Memory B cell (primary cell): ENCODE measurements at regions not wholly inside any gene's neighbourhood (a gene's known extent, or its start where the extent isn't known, plus 50 kb on each side); places are given as distances from the start of the nearest gene placed in this dataset.

Source experiments
- ATAC-seq: fragments of 150-1000 bp; cut with Tn5 transposase; 2 replicates; pipeline ENCODE4 v1.10.0; 2021; ENCODE audit warnings: low read depth, mild to moderate bottlenecking, moderate library complexity
- DNase-seq, 2 donors: peaks; one replicate each; pipeline ENCODE4 v3.0.0; 2022; ENCODE audit warnings: low spot score in 2 of 2
- H3K27ac Mint-ChIP-seq: one replicate; pipeline ENCODE4 v1.8.0; 2022; ENCODE audit warnings: mild to moderate bottlenecking, moderate library complexity, mixed read lengths
- H3K27me3 Mint-ChIP-seq: one replicate; pipeline ENCODE4 v1.8.0; 2022; ENCODE audit warnings: mixed read lengths
- H3K36me3 Mint-ChIP-seq: one replicate; pipeline ENCODE4 v1.8.0; 2022; ENCODE audit warnings: mild to moderate bottlenecking, mixed read lengths
- H3K4me1 Mint-ChIP-seq: one replicate; pipeline ENCODE4 v1.8.0; 2022; ENCODE audit warnings: mixed read lengths
- H3K4me3 Mint-ChIP-seq: one replicate; pipeline ENCODE4 v1.8.0; 2022; ENCODE audit warnings: mild to moderate bottlenecking, moderate library complexity, mixed read lengths
- H3K9me3 Mint-ChIP-seq: one replicate; pipeline ENCODE4 v1.8.0; 2022; ENCODE audit warnings: mixed read lengths

DNA sequence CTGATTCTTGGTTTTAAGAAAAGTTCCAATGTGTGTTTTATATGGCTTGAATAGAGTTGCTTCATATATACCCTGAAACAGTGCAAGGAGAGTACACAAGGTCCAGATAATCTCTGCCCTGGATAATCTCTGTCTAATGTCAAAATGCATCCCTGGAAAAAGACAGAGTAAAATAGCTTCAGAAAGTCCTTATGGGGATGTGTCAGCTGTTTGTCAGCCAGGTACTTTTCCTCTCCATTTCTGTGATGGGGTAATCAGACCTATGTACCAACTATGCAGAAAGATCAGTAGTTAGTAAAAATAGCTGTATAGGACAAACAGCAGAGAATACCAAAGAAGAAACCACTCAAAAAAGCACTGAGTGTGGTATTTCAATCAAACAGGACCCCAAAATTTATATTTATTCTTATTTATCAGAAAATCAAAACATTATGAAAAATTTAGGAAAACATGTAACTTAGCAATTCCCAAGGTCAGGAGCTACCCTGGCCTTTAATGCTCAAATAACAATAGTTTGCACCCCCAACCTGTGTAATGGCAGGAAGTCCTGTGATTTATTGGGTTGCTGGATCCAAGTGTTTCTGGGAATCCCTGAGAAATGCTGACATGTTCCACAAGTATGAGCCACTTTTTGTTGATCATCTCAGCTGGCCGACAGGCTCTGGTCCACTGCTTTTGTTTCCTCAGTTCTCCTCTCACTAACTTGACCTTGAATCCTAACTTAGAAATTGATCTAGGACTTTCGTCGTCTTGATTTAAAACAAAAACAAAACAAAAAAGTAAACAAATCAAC lies 69.6 kb downstream of the MDH1 start:
- H3K36me3 Mint-ChIP-seq: peaks cover 3% of the 10 kb centered on the region
- H3K4me3 Mint-ChIP-seq: no peak overlapping the region
- no peak for ATAC-seq
- H3K4me1 Mint-ChIP-seq: no peaks in the 10 kb centered on the region
- H3K9me3 Mint-ChIP-seq: no peaks in the 10 kb centered on the region
- no peak for DNase-seq
- H3K27me3 Mint-ChIP-seq: peaks cover 10% of the 10 kb centered on the region
- no peak overlapping the region for H3K27ac Mint-ChIP-seq

DNA sequence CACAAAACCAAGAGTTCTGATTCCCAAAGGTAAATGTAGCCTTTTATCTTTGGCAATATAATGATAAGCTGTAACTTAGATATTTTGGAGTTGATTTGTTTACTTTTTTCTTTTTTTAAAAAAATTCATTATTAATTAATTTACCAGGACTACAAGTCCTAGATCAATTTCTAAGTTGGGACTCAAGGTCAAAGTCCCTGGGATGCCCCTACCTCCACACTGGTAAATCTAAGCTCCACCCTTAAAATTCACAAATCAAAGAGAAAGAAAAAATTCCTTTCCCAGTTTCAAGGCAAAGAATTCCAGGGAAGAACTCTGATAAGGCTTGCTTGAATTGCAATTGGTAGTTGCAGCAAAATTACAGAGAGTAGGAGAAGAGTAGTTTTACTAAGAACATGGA lies 71.3 kb downstream of the MDH1 start:
- Mint-ChIP-seq H3K27ac (no peak overlapping the region), H3K27me3 (peaks cover 13% of the 10 kb centered on the region), H3K4me3 (no peak overlapping the region), H3K36me3 (peaks cover 3% of the 10 kb centered on the region), H3K4me1 (no peaks in the 10 kb centered on the region), H3K9me3 (peaks cover 1% of the 10 kb centered on the region)
- DNase-seq (no peak), ATAC-seq (no peak)

DNA sequence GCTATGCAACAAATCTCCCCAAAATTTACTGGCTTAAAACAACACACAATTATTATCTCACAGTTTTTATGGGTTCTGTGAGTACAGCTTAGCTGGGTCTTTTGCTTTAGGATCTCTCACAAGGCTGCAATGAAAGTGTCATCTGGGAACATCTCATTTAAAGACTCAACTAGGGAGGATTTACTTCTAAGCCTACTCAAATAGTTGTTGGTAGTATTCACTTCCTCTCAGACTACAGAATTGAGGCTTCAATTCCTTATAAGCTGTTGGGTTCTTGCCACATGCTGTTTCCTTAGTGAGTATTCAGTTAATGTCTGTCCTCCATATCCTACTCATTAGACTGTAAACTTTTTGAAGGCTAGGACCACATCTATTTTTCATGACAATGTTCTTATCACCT lies 72.3 kb downstream of the MDH1 start:
- Mint-ChIP-seq H3K27ac (no peak overlapping the region), H3K4me3 (no peak overlapping the region), H3K27me3 (peaks cover 17% of the 10 kb centered on the region), H3K4me1 (no peaks in the 10 kb centered on the region), H3K9me3 (peaks cover 1% of the 10 kb centered on the region), H3K36me3 (peaks cover 3% of the 10 kb centered on the region)
- ATAC-seq (no peak), DNase-seq (no peak)

DNA sequence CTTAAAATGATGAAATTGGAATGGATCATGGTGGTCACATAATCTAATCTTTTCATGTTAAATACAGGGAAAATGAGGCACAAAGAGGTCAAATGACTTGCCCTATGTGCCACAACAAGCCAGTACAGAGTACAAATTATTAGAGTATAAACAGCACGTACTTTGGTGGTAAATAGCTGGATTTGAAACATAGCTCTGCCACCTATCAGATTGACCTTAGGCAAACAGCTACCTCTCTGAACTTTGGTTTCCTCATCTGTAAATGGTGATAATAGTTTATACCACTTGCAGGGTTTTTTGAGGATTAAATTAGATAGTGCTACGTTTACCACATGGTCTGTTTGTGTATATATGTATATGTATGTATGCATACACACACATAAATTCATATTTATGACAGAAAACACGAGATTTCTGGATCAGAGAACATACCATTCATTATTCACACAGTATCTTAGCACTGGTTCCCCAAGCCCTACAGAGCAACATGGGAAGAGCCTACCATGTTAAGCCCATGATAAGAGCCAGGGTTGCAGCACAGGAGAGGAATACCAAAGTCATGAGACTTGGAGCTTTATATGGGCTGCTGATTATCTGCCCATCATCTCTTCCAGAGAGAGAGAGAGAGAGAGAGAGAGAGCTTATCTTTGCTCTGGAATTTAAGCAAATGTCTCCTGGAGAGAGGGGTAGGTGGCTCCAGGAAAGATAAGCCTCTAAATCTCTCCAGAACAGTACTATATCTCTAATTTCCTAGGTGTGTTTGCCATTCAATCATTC lies 73.5 kb downstream of the MDH1 start:
- no peak overlapping the region for H3K4me3 Mint-ChIP-seq
- H3K9me3 Mint-ChIP-seq: peaks cover 1% of the 10 kb centered on the region
- H3K36me3 Mint-ChIP-seq: no peaks in the 10 kb centered on the region
- DNase-seq: no peak
- H3K27me3 Mint-ChIP-seq: peaks cover 15% of the 10 kb centered on the region
- H3K27ac Mint-ChIP-seq: no peak overlapping the region
- ATAC-seq: no peak
- no peaks in the 10 kb centered on the region for H3K4me1 Mint-ChIP-seq

DNA sequence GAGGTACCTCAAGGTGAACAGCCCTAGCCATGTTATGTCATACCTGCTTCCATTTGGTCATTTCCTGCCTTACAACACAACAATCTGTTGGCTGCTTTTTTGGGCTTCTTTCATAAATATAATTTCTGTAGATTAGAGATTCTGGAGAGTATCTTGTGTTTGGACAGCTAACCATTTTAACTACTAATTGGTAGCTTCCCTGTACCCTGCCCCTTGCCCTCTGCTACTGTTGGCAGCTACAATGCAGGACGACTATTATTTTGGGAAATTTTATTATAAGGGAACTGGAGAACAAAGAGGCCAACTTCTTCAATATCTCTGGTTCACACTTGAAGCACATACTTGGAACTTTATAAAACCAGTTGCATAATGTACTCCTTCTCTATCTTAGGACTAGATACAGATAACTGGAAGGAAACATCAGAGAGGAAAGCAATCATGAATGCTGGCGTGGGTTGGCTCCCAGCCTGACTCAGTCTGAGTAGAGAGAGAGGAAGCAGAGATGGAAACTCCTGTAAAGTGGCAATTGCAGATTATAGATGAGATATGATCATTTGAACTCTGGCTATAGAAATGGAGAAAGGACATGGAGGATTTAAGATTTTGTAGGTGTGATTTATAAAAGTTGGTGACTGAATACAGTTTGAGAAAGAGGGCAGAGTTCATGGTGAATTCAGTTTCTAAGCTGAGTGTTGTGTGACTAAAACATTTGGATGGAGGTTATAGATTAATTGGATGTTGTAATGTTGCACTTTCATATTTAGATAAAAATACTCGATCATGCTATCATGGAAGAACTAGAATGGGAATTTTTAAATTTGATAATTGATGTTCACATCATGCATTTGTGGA lies 74.5 kb downstream of the MDH1 start:
- H3K27ac Mint-ChIP-seq: no peak overlapping the region
- no peak for DNase-seq
- no peak overlapping the region for H3K4me3 Mint-ChIP-seq
- no peaks in the 10 kb centered on the region for H3K36me3 Mint-ChIP-seq
- H3K9me3 Mint-ChIP-seq: peaks cover 1% of the 10 kb centered on the region
- peaks cover 15% of the 10 kb centered on the region for H3K27me3 Mint-ChIP-seq
- H3K4me1 Mint-ChIP-seq: no peaks in the 10 kb centered on the region
- no peak for ATAC-seq

DNA sequence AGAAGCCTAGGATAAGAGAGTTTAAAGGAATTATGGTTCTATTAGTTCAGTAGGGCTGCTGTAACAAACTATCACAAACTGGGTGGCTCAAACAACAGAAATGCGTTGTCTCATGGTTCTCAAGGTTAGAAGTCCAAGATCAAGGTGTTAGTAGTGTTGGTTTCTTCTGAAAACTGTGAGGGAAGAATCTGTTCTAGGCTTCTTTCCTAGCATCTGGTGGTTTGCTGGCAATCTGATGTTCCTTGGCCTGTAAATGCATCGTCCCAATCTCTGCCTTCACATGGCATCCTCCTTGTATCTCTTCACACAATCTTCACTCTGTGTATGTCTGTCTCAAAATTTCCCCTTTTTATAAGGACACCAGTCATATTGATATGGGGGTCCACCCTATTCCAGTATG lies 76.3 kb downstream of the MDH1 start:
- no peak for DNase-seq
- Mint-ChIP-seq H3K4me3 (no peak overlapping the region), H3K4me1 (no peaks in the 10 kb centered on the region), H3K27me3 (peaks cover 15% of the 10 kb centered on the region), H3K9me3 (peaks cover 1% of the 10 kb centered on the region), H3K27ac (no peak overlapping the region), H3K36me3 (no peaks in the 10 kb centered on the region)
- ATAC-seq: no peak

DNA sequence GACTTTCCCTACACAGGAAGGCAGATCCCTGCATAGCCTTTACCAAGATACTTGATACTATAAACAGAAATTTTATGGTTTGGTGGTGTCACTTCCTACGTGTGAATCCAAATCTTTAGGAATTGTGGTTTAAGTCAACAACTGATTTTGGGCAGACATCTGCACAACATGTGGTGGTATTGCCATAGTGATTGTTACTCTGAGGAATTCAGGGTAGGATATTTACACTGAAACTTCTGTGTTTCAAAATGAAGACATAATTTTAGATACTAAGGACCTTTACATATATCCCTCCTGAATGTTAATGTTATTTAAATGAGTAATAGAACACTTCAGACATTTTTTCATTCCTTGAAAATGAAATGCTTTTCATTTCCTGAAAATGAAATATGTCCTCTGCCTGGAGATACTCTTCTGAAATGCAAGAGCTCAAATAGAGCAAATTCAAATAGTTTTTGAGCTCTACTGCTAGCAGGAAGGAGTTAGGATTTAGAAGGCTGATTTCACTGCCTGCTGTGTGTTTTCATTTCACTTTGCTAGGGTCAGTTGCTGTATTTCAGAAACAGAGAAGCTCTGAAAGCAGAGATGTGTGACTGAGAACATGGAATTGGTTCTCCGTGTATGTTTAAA lies 77.2 kb downstream of the MDH1 start:
- Mint-ChIP-seq H3K27ac (no peak overlapping the region), H3K36me3 (no peaks in the 10 kb centered on the region), H3K9me3 (peaks cover 1% of the 10 kb centered on the region), H3K27me3 (peaks cover 19% of the 10 kb centered on the region), H3K4me3 (no peak overlapping the region), H3K4me1 (no peaks in the 10 kb centered on the region)
- ATAC-seq (no peak), DNase-seq (no peak)

DNA sequence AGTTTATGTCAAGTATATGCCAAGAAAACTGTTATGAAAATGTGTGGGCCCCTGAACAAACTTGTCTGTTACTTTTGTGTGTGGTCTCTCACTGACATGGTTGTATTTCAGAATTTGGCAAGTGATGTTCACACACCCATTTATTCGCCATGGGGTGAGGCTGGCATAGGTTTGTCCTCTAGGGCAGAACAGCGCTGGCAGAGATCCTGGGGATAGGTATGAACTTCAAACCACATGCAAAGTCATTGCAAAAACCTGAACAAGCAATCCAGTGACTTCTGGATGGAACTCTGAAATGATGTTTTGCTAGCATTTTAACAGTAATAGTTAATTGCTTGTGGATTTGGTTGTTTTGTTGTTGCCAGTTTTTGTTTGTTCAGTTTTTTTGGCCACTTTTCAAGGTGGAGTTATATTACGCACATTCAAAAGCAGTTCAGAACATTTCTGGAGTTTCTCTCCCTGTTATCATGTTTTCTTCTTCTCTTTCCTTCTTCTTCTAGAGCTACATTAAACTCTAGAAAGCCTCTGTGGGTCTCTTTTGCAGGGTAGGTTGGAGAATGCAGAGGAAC lies 78.5 kb downstream of the MDH1 start:
- no peaks in the 10 kb centered on the region for H3K36me3 Mint-ChIP-seq
- ATAC-seq (no peak), DNase-seq (no peak)
- H3K4me3 Mint-ChIP-seq: no peak overlapping the region
- peaks cover 19% of the 10 kb centered on the region for H3K27me3 Mint-ChIP-seq
- H3K9me3 Mint-ChIP-seq: peaks cover 1% of the 10 kb centered on the region
- H3K27ac Mint-ChIP-seq: no peak overlapping the region
- no peaks in the 10 kb centered on the region for H3K4me1 Mint-ChIP-seq

DNA sequence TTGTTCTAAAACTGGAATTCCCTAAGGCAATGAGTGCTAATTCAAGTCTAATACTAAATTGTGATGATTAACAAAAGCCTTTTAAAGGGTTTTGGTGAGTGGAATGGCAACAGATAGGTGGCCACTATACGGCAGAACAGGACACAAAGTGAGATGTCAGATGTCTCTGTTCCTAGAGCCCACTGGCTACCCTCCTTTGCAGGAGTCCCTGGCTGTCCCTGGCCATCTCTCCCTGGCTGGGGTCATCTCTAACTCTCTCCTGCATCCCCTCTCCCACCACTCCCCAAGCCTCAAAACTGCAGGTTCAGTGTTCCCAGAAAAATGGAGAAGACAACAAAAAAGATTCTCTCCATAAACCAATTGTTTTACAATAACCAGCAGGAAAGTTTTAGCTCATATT lies 79.2 kb downstream of the MDH1 start:
- Mint-ChIP-seq H3K4me1 (no peaks in the 10 kb centered on the region), H3K27me3 (peaks cover 19% of the 10 kb centered on the region), H3K9me3 (peaks cover 1% of the 10 kb centered on the region), H3K36me3 (no peaks in the 10 kb centered on the region), H3K27ac (no peak overlapping the region), H3K4me3 (no peak overlapping the region)
- ATAC-seq: no peak
- no peak for DNase-seq

DNA sequence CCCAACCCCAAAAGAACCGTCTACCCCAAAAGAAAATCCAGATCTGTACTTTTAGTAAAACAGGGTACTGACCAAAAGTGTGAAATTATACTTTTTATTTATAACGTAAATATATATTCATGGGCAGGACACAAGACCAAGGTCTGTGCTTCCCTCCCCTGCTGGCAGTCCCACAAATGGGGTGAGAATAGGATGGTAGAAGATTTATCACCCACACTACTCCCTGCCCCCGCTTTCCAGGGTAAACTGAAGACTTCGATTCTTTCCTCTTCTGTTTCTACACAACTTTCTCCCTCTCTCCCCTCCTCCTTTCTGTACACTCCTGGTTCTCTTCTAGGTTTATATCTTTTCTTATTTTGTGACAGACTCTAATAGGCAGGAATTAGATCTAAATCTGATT lies 79.7 kb downstream of the MDH1 start:
- Mint-ChIP-seq H3K27ac (no peak overlapping the region), H3K4me3 (no peak overlapping the region), H3K9me3 (peaks cover 1% of the 10 kb centered on the region), H3K27me3 (peaks cover 18% of the 10 kb centered on the region), H3K4me1 (no peaks in the 10 kb centered on the region), H3K36me3 (no peaks in the 10 kb centered on the region)
- DNase-seq: no peak
- no peak for ATAC-seq

DNA sequence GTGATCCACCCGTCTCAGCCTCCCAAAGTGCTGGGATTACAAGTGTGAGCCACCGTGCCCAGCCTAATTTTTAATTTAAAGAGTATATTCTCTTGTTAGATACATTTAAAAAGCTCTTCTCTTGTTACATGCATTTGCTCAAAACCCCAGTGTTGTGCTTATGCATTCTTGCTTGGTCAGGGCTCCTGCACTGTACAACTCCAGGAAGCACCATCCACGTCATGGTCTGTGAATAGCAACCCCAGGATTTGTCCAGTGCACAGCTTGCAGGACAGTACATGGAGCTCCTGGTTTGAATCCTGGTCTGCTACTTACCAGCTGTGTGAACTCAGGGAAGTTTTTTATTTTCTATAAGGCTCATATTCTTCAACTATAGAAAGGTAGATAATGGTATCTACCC lies 80.8 kb downstream of the MDH1 start:
- Mint-ChIP-seq H3K27me3 (peaks cover 16% of the 10 kb centered on the region), H3K36me3 (no peaks in the 10 kb centered on the region), H3K4me1 (no peaks in the 10 kb centered on the region), H3K4me3 (no peak overlapping the region), H3K9me3 (no peaks in the 10 kb centered on the region), H3K27ac (no peak overlapping the region)
- ATAC-seq (no peak), DNase-seq (no peak)

DNA sequence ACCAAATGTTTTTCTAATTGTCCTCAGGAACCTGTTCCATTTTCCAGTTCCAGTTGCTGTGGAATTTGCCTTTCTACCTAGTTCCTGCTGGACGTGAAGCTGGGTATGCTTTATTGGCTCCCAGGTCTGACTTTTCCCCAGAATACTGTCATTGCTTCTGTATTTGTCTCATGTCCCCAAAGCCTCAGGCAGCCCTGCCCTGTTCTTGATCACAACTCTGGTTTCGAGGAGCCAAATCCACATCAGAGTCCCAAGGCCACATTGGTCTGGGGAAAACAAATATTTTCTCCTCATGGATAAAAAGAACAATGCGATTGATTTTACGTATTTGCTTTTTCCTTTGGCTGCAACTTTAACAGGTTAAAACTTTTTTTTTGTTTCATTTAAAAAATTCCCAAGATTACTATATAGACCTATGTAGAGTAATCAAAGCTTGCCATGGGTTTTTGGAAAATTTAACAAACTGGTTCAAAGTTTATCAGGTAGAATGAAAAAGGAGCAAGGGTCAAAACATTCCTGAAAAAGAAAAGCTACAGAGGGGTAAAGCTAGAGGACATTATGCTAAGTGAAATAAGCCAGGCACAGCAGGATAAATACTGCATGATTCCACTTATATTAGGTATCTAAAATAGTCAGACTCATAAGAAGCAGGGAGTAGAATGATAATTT lies 85.2 kb downstream of the MDH1 start:
- H3K4me3 Mint-ChIP-seq: no peak overlapping the region
- no peak overlapping the region for H3K27ac Mint-ChIP-seq
- ATAC-seq (no peak), DNase-seq (no peak)
- no peaks in the 10 kb centered on the region for H3K36me3 Mint-ChIP-seq
- peaks cover 10% of the 10 kb centered on the region for H3K27me3 Mint-ChIP-seq
- no peaks in the 10 kb centered on the region for H3K4me1 Mint-ChIP-seq
- no peaks in the 10 kb centered on the region for H3K9me3 Mint-ChIP-seq

DNA sequence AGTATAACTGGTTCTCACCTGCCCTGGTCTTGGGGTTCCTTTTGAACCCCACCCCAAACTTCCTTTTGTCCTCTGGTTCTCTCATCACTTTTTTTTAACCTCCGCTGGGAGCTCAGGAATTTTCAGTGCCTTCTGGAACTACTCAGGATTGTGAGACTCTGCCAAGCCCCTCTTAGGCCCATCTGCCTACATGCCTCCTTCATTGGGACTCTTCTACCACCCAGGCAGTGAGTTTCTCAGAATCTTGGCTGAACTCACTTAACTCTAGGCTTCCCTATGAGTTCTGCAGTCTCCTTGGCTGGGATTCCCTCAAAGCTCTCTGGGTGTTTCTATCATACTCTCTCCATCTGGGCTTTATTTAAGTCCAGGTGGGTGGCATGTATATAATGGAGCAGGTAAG lies 86.3 kb downstream of the MDH1 start:
- Mint-ChIP-seq H3K27ac (no peak overlapping the region), H3K27me3 (peaks cover 12% of the 10 kb centered on the region), H3K9me3 (no peaks in the 10 kb centered on the region), H3K36me3 (peaks cover 1% of the 10 kb centered on the region), H3K4me3 (no peak overlapping the region), H3K4me1 (no peaks in the 10 kb centered on the region)
- ATAC-seq (no peak), DNase-seq (no peak)
